H9 (cell line): ENCODE measurements at regions not wholly inside any gene's neighbourhood (a gene's known extent, or its start where the extent isn't known, plus 50 kb on each side); places are given as distances from the start of the nearest gene placed in this dataset.

ENCODE experiments used
- DNase-seq: peaks from one replicate; pipeline ENCODE4 v3.0.0-alpha.2; 2017
- H2AFZ ChIP-seq: one replicate; pipeline ENCODE4 v1.6.1; 2013; ENCODE audit warnings: mild to moderate bottlenecking, low read length, control low read depth, moderate library complexity
- H2AK5ac ChIP-seq: 2 replicates; pipeline ENCODE4 v1.6.1; 2013; ENCODE audit warnings: low read length, control low read depth, mixed read lengths; ENCODE audit not compliant: insufficient read length
- H2BK120ac ChIP-seq: one replicate; pipeline ENCODE4 v1.6.1; 2013; ENCODE audit warnings: low read depth, mild to moderate bottlenecking, low read length, control low read depth, inconsistent platforms; ENCODE audit not compliant: poor library complexity, severe bottlenecking
- H2BK12ac ChIP-seq: 2 replicates; pipeline ENCODE4 v1.6.1; 2013; ENCODE audit warnings: low read length, control low read depth, mixed read lengths, low read depth; ENCODE audit not compliant: insufficient read length
- H2BK15ac ChIP-seq: 2 replicates; pipeline ENCODE4 v1.6.1; 2013; ENCODE audit warnings: low read depth, low read length, control low read depth
- H2BK20ac ChIP-seq: one replicate; pipeline ENCODE4 v1.6.1; 2013; ENCODE audit warnings: low read depth, mild to moderate bottlenecking, low read length, control low read depth, inconsistent platforms; ENCODE audit not compliant: poor library complexity, severe bottlenecking
- H2BK5ac ChIP-seq: 2 replicates; pipeline ENCODE4 v1.6.1; 2013; ENCODE audit warnings: low read length, control low read depth, mixed read lengths; ENCODE audit not compliant: insufficient read length
- H3K14ac ChIP-seq: 2 replicates; pipeline ENCODE4 v1.6.1; 2013; ENCODE audit warnings: low read length, control low read depth; ENCODE audit not compliant: insufficient read depth
- H3K18ac ChIP-seq: 2 replicates; pipeline ENCODE4 v1.6.1; 2013; ENCODE audit warnings: low read depth, mild to moderate bottlenecking, mixed read lengths, low read length, control low read depth; ENCODE audit not compliant: insufficient read length
- H3K23ac ChIP-seq: 2 replicates; pipeline ENCODE4 v1.6.1; 2013; ENCODE audit warnings: low read length, control low read depth, mixed read lengths, low read depth; ENCODE audit not compliant: insufficient read length
- H3K23me2 ChIP-seq: 2 replicates; pipeline ENCODE4 v1.6.1; 2013; ENCODE audit warnings: low read depth, mild to moderate bottlenecking, mixed read lengths, low read length, control low read depth; ENCODE audit not compliant: insufficient read length, poor library complexity, severe bottlenecking
- H3K27ac ChIP-seq: 2 replicates; pipeline ENCODE4 v1.5.1; 2013; ENCODE audit warnings: low read length, control low read depth, mixed read lengths, low read depth; ENCODE audit not compliant: insufficient read length
- H3K27me3 ChIP-seq: 2 replicates; pipeline ENCODE4 v1.6.1; 2013; ENCODE audit warnings: low read length, control low read depth, inconsistent platforms; ENCODE audit not compliant: insufficient read depth
- H3K4ac ChIP-seq: 2 replicates; pipeline ENCODE4 v1.6.1; 2013; ENCODE audit warnings: low read depth, mild to moderate bottlenecking, control low read depth, inconsistent platforms, low read length, moderate library complexity
- H3K4me1 ChIP-seq: 2 replicates; pipeline ENCODE4 v1.6.1; 2013; ENCODE audit warnings: low read length, control low read depth, inconsistent platforms; ENCODE audit not compliant: insufficient read depth
- H3K4me2 ChIP-seq: 2 replicates; pipeline ENCODE4 v1.6.1; 2013; ENCODE audit warnings: low read length, control low read depth, mixed read lengths; ENCODE audit not compliant: insufficient read length, insufficient read depth
- H3K56ac ChIP-seq: 2 replicates; pipeline ENCODE4 v1.6.1; 2013; ENCODE audit warnings: low read depth, mild to moderate bottlenecking, mixed read lengths, low read length, control low read depth; ENCODE audit not compliant: insufficient read length
- H3K79me1 ChIP-seq: 2 replicates; pipeline ENCODE4 v1.6.1; 2013; ENCODE audit warnings: low read depth, mild to moderate bottlenecking, moderate library complexity, low read length, control low read depth, inconsistent platforms; ENCODE audit not compliant: insufficient read depth, poor library complexity, severe bottlenecking
- H3K79me2 ChIP-seq: 2 replicates; pipeline ENCODE4 v1.6.1; 2013; ENCODE audit warnings: low read length, control low read depth, inconsistent platforms; ENCODE audit not compliant: insufficient read depth
- H3K9ac ChIP-seq: 2 replicates; pipeline ENCODE4 v1.6.1; 2013; ENCODE audit warnings: low read length, control low read depth, mixed read lengths; ENCODE audit not compliant: insufficient read length; ENCODE audit errors: extremely low read depth
- H3K9me3 ChIP-seq: one replicate; pipeline ENCODE4 v1.6.1; 2013; ENCODE audit warnings: low read depth, low read length, inconsistent platforms; ENCODE audit not compliant: control insufficient read depth
- H3T11ph ChIP-seq: one replicate; pipeline ENCODE4 v1.6.1; 2013; ENCODE audit warnings: mild to moderate bottlenecking, low read length, control low read depth, inconsistent platforms
- H4K20me1 ChIP-seq: one replicate; pipeline ENCODE4 v1.6.1; 2013; ENCODE audit not compliant: control insufficient read depth, insufficient read length, insufficient read depth
- H4K5ac ChIP-seq: 2 replicates; pipeline ENCODE4 v1.6.1; 2013; ENCODE audit warnings: low read depth, mild to moderate bottlenecking, mixed read lengths, low read length, control low read depth; ENCODE audit not compliant: insufficient read length
- H4K8ac ChIP-seq: replicated peaks from 2 replicates; pipeline ENCODE4 v1.6.1; 2013; ENCODE audit warnings: low read length, control low read depth, mixed read lengths, low read depth; ENCODE audit not compliant: insufficient read length
- H4K91ac ChIP-seq: 2 replicates; pipeline ENCODE4 v1.6.1; 2013; ENCODE audit warnings: low read depth, mild to moderate bottlenecking, moderate library complexity, mixed read lengths, low read length, control low read depth; ENCODE audit not compliant: insufficient read length
- H3K27ac Mint-ChIP-seq, 3 experiments: 2 replicates in 2 of 3; 3 replicates in 1 of 3; pipeline ENCODE4 v1.8.0; 2020 to 2021; ENCODE audit warnings: mixed read lengths in 3 of 3, mild to moderate bottlenecking in 1 of 3, moderate library complexity in 1 of 3
- H3K27me3 Mint-ChIP-seq: 2 replicates; pipeline ENCODE4 v1.8.0; 2021; ENCODE audit warnings: low read depth, mild to moderate bottlenecking, moderate library complexity, mixed read lengths
- H3K36me3 Mint-ChIP-seq, 3 experiments: 2 replicates in 2 of 3; 3 replicates in 1 of 3; pipeline ENCODE4 v1.8.0; 2020 to 2021; ENCODE audit warnings: low read depth in 3 of 3, mixed read lengths in 3 of 3; ENCODE audit not compliant: insufficient read depth in 1 of 3
- H3K4me1 Mint-ChIP-seq, 2 experiments: 2 replicates each; pipeline ENCODE4 v1.8.0; 2020; ENCODE audit warnings: mixed read lengths in 2 of 2
- H3K4me3 Mint-ChIP-seq, 2 experiments: 2 replicates in 1 of 2; 3 replicates in 1 of 2; pipeline ENCODE4 v1.8.0; 2020 to 2021; ENCODE audit warnings: mild to moderate bottlenecking in 2 of 2, mixed read lengths in 2 of 2, moderate library complexity in 1 of 2
- H3K9me3 Mint-ChIP-seq, 2 experiments: 2 replicates in 1 of 2; 3 replicates in 1 of 2; pipeline ENCODE4 v1.8.0; 2020; ENCODE audit warnings: mild to moderate bottlenecking in 2 of 2, mixed read lengths in 2 of 2, moderate library complexity in 1 of 2
- CTCF ChIP-seq: fragments of 200-600 bp; sonication (generic); conservative IDR thresholded peaks from 3 replicates; pipeline ENCODE4 v1.8.0; 2021; ENCODE audit warnings: antibody characterized with exemption, mild to moderate bottlenecking

DNA sequence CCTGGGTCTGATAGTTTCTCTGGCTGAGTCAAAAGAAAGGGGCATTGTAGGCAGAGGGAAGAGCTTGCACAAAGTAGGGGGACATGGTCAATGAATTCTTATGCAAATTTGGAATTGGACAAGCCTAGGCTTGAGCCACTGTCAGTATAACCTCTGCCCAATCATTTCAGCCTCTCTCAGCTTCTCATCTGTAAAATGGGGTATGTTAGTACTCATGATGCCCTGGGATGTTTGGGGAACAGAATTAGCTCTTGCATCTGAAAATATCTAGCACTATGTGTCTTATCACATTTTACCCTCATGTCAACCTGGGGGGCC is 148.6 kb downstream of the DHX35 start:
- no peak overlapping the region for H3K4me2 ChIP-seq

More for the DNA sequence above, 148.6 kb downstream of the DHX35 start:
- H3K4ac ChIP-seq: no peak overlapping the region
- Mint-ChIP-seq H3K4me3 (no peak overlapping the region; a peak in 1 of 5 replicates), H3K27me3 (peaks cover 3% of the 10 kb centered on the region; the same call in 1 of the 2 replicates), H3K9me3 (peaks cover 3 to 5% of the 10 kb centered on the region in 2 experiments; a peak in 4 of 5 replicates), H3K4me1 (peaks cover 32 to 42% of the 10 kb centered on the region in 2 experiments), H3K27ac (peak overlapping the region in 2 of 3 experiments; percentile 53 to 59; a peak in 4 of 7 replicates), H3K36me3 (peaks cover 2 to 4% (median 3%) of the 10 kb centered on the region in 3 experiments; a peak in 3 of 7 replicates)
- H3K4me1 ChIP-seq: peaks cover 20% of the 10 kb centered on the region
- no peak overlapping the region for H3K18ac ChIP-seq
- H3K14ac ChIP-seq: no peak overlapping the region
- H3K79me1 ChIP-seq: no peaks in the 10 kb centered on the region
- no peak overlapping the region for H4K91ac ChIP-seq
- no peak overlapping the region for H3K9ac ChIP-seq
- no peak for DNase-seq
- H4K20me1 ChIP-seq: no peaks in the 10 kb centered on the region
- no peak overlapping the region for H2BK5ac ChIP-seq
- H3K9me3 ChIP-seq: no peaks in the 10 kb centered on the region
- no peak overlapping the region for H4K8ac ChIP-seq
- peak overlapping the region; percentile 32 for H2AFZ ChIP-seq
- H3K56ac ChIP-seq: no peak overlapping the region
- no peaks in the 10 kb centered on the region for H3K23me2 ChIP-seq
- H4K5ac ChIP-seq: no peak overlapping the region
- no peak overlapping the region for H3K23ac ChIP-seq
- no peak overlapping the region for H2BK120ac ChIP-seq
- H3T11ph ChIP-seq: no peak overlapping the region
- H2AK5ac ChIP-seq: no peak overlapping the region
- no peak for TF ChIP-seq CTCF
- H2BK20ac ChIP-seq: no peak overlapping the region
- no peak overlapping the region for H2BK15ac ChIP-seq
- no peak overlapping the region for H2BK12ac ChIP-seq
- no peaks in the 10 kb centered on the region for H3K79me2 ChIP-seq
- H3K27ac ChIP-seq: no peak overlapping the region
- no peaks in the 10 kb centered on the region for H3K27me3 ChIP-seq
